NT2/D1 (cell line): ENCODE measurements at regions not wholly inside any gene's neighbourhood (a gene's known extent, or its start where the extent isn't known, plus 50 kb on each side); places are given as distances from the start of the nearest gene placed in this dataset.

ENCODE experiments used
- SUZ12 ChIP-seq: IDR thresholded peaks from 2 replicates; pipeline ENCODE4 v1.6.1; 2011; ENCODE audit not compliant: insufficient read length, insufficient read depth; ENCODE audit errors: extremely low read depth
- ZNF274 ChIP-seq: IDR thresholded peaks from 2 replicates; pipeline ENCODE4 v1.6.1; 2011; ENCODE audit warnings: mild to moderate bottlenecking, low read depth, low read length

DNA sequence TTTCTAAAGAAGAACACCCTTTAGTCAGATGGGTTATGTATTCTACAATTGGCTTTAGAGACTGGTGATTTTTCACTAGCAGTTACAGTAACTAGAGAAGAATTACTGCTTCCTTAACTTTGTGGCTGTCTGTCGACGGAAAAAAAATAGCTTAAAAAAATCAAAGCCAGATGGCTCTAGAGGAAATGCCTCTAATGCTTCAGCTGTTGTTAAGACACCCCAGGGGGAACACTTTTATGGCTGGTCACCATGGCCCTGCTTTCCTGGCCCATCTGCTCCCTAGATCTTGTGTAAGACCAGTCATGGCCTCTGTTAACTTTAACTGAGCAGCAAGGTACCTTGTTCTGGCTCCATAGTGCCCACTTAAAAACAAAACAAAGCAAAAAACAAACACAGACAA, 198.6 kb upstream of the PLSCR5 start:
- TF ChIP-seq SUZ12: no peak
- no peak for TF ChIP-seq ZNF274
